ENCODE measurements at regions not wholly inside any gene's neighbourhood (a gene's known extent, or its start where the extent isn't known, plus 50 kb on each side); places are given as distances from the start of the nearest gene placed in this dataset.

DNA sequence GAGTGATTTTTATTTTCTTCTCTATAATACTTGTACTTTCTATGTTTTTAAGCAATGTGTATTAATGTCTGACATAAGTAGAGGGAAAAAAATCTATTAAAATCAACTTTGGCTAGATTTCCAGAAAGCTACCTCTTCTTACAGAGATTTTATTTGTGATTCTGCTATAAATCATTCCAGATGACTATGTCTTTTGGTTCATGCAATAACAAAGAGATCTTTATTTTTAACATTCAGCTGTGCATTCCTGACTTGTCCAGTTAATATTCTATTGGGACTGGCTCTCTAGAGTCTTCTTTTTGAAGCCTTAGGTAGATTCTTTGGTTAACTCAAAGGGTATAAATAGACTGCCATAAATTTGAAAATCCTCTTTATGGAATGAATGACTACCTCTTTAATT is 74.3 kb upstream of the ARPP21 start:
- DNase-seq = no peak

Measured in NCI-H2171 (cell line).